B cell (primary cell): ENCODE measurements at regions not wholly inside any gene's neighbourhood (a gene's known extent, or its start where the extent isn't known, plus 50 kb on each side); places are given as distances from the start of the nearest gene placed in this dataset.

Source experiments
- ATAC-seq: fragments of 200-7000 bp; cut with Tn5 transposase; one replicate; pipeline ENCODE4 v1.10.0; 2021; ENCODE audit warnings: low read depth, mild to moderate bottlenecking, moderate number of reproducible peaks, moderate library complexity
- CTCF ChIA-PET: fragments of 350-600 bp; sonication (Branson Sonifier 250); formaldehyde crosslinking; loops from one replicate; lab custom pipeline; 2021; ENCODE audit warnings: antibody characterized with exemption, inconsistent platforms; lab: Charles Lee
- POLR2A ChIA-PET: fragments of 350-600 bp; sonication (Branson Sonifier 250); formaldehyde crosslinking; loops from one replicate; lab custom pipeline; 2021; ENCODE audit warnings: antibody characterized with exemption; lab: Charles Lee
- DNase-seq: peaks from one replicate; pipeline ENCODE4 v3.0.0; 2013
- H2AFZ ChIP-seq: 2 replicates; pipeline ENCODE4 v1.6.1; 2012; ENCODE audit warnings: mild to moderate bottlenecking, low read depth, low read length; ENCODE audit not compliant: insufficient read depth, poor library complexity, severe bottlenecking
- H3K27ac ChIP-seq, 2 donors: 1 replicate in 1 of 2; 2 replicates in 1 of 2; pipeline ENCODE4 v1.5.1; 2012 to 2013; ENCODE audit warnings: low read length in 2 of 2, mild to moderate bottlenecking in 2 of 2, moderate library complexity in 1 of 2
- H3K27me3 ChIP-seq, 4 experiments: fragments of 200-600 bp in 1 of 4; sonication (generic) in 1 of 4; replicated peaks in 1 of 4; 1 replicate in 2 of 4; 2 replicates in 2 of 4; pipeline versions ENCODE4 v1.6.1 to v1.7.0; 2013 to 2016; ENCODE audit warnings: low read length in 3 of 4, mild to moderate bottlenecking in 2 of 4, mixed read lengths in 1 of 4, moderate library complexity in 1 of 4; ENCODE audit not compliant: insufficient read depth in 4 of 4, control insufficient read depth in 3 of 4; ENCODE audit errors: control extremely low read depth in 1 of 4
- H3K36me3 ChIP-seq, 2 experiments: replicated peaks in 1 of 2; 1 replicate in 1 of 2; 2 replicates in 1 of 2; pipeline versions ENCODE4 v1.6.1 to v1.7.1; 2013; ENCODE audit warnings: low read length in 1 of 2; ENCODE audit not compliant: insufficient read depth in 2 of 2, control insufficient read depth in 1 of 2; ENCODE audit errors: control extremely low read depth in 1 of 2, extremely low read depth in 1 of 2
- H3K4me1 ChIP-seq, 2 donors: fragments of 200-600 bp in 1 of 2; sonication (generic) in 1 of 2; 1 replicate in 1 of 2; 2 replicates in 1 of 2; pipeline versions ENCODE4 v1.5.1 to v1.6.1; 2013 to 2017; ENCODE audit warnings: low read length in 2 of 2; ENCODE audit not compliant: control insufficient read depth in 2 of 2, insufficient read depth in 2 of 2
- H3K4me2 ChIP-seq: replicated peaks from 2 replicates; pipeline ENCODE3; 2012; ENCODE audit warnings: mild to moderate bottlenecking, low read depth, low read length; ENCODE audit not compliant: poor library complexity, severe bottlenecking
- H3K4me3 ChIP-seq, 5 experiments: fragments of 200-600 bp in 1 of 5; sonication (generic) in 1 of 5; 1 replicate in 3 of 5; 2 replicates in 2 of 5; pipeline versions ENCODE4 v1.5.1 to v1.7.0; 2011 to 2016; ENCODE audit warnings: low read length in 4 of 5, mild to moderate bottlenecking in 4 of 5, low read depth in 2 of 5, control low read depth in 1 of 5, moderate library complexity in 1 of 5; ENCODE audit not compliant: insufficient read depth in 1 of 5; ENCODE audit errors: control extremely low read depth in 1 of 5, extremely low read depth in 1 of 5
- H3K79me2 ChIP-seq: fragments of 200-600 bp; sonication (generic); one replicate; pipeline ENCODE4 v1.6.0; 2016; ENCODE audit warnings: low read length; ENCODE audit not compliant: control insufficient read depth, insufficient read depth
- H3K9ac ChIP-seq: fragments of 200-600 bp; sonication (generic); 2 replicates; pipeline ENCODE4 v1.6.1; 2017; ENCODE audit warnings: mild to moderate bottlenecking, low read length, moderate library complexity
- H3K9me3 ChIP-seq, 3 donors: one replicate each; pipeline versions ENCODE4 v1.6.1 to v1.7.1; 2013; ENCODE audit warnings: low read length in 2 of 3; ENCODE audit not compliant: control insufficient read depth in 2 of 3, insufficient read depth in 1 of 3; ENCODE audit errors: control extremely low read depth in 1 of 3
- H4K20me1 ChIP-seq: 2 replicates; pipeline ENCODE4 v1.6.0; 2012; ENCODE audit warnings: mild to moderate bottlenecking, low read length; ENCODE audit not compliant: insufficient read depth, control insufficient read depth, poor library complexity, severe bottlenecking
- H3K27ac Mint-ChIP-seq: one replicate; pipeline ENCODE4 v1.8.0; 2021; ENCODE audit warnings: mixed read lengths
- H3K27me3 Mint-ChIP-seq: one replicate; pipeline ENCODE4 v1.8.0; 2021; ENCODE audit warnings: mixed read lengths
- H3K4me1 Mint-ChIP-seq: one replicate; pipeline ENCODE4 v1.8.0; 2021; ENCODE audit warnings: mixed read lengths
- H3K4me3 Mint-ChIP-seq: one replicate; pipeline ENCODE4 v1.8.0; 2021; ENCODE audit warnings: mixed read lengths
- H3K9me3 Mint-ChIP-seq: one replicate; pipeline ENCODE4 v1.8.0; 2022; ENCODE audit warnings: mixed read lengths; ENCODE audit not compliant: insufficient read depth
- CTCF ChIP-seq: fragments of 200-600 bp; IDR thresholded peaks from one replicate; pipeline ENCODE4 v1.8.0; 2022; ENCODE audit warnings: antibody characterized with exemption, mild to moderate bottlenecking
- EZH2 ChIP-seq: IDR thresholded peaks from 2 replicates; pipeline ENCODE4 v1.6.1; 2012; ENCODE audit warnings: borderline replicate concordance, low read depth, mild to moderate bottlenecking, moderate library complexity, low read length; ENCODE audit not compliant: insufficient read depth, poor library complexity, severe bottlenecking
- WGBS: methylation state at CpG from one replicate; pipeline ENCODE4 v1.1.5; 2013; ENCODE audit warnings: missing lambda C conversion rate; ENCODE audit not compliant: insufficient coverage; 5-methylcytosine and 5-hydroxymethylcytosine counted together
- intact Hi-C: fragments of 100-400 bp; cut with micrococcal nuclease; formaldehyde crosslinking; loops from one replicate; pipeline ENCODE4 v1.10.0; 2022

GRCh38 chr22:44605486-44605885 lies 96.5 kb upstream of the PRR5 start:
- no peaks in the 10 kb centered on the region for H3K4me1 Mint-ChIP-seq
- Histone ChIP-seq H3K27ac (no peak overlapping the region), H3K27me3 (peaks cover 0 to 16% (median 0%) of the 10 kb centered on the region in 4 experiments), H3K36me3 (no peaks in the 10 kb centered on the region), H3K9me3 (peaks cover 0 to 15% (median 0%) of the 10 kb centered on the region in 3 donors), H4K20me1 (no peaks in the 10 kb centered on the region), H3K4me2 (no peak overlapping the region), H3K9ac (no peak overlapping the region), H3K4me3 (no peak overlapping the region), H3K79me2 (no peaks in the 10 kb centered on the region), H2AFZ (no peak overlapping the region), H3K4me1 (no peaks in the 10 kb centered on the region)
- intact Hi-C loops, result no loop called here
- no peak for DNase-seq
- no peak overlapping the region for H3K4me3 Mint-ChIP-seq
- CTCF ChIA-PET, result no interaction called here
- POLR2A ChIA-PET, result no interaction called here
- ATAC-seq, result no peak
- 63% methylated on average over 5 of the region's 9 CpGs for WGBS
- peaks cover 3% of the 10 kb centered on the region for H3K9me3 Mint-ChIP-seq
- TF ChIP-seq EZH2 (no peak), CTCF (no peak)
- no peak overlapping the region for H3K27ac Mint-ChIP-seq
- H3K27me3 Mint-ChIP-seq, result peaks cover 25% of the 10 kb centered on the region

DNA sequence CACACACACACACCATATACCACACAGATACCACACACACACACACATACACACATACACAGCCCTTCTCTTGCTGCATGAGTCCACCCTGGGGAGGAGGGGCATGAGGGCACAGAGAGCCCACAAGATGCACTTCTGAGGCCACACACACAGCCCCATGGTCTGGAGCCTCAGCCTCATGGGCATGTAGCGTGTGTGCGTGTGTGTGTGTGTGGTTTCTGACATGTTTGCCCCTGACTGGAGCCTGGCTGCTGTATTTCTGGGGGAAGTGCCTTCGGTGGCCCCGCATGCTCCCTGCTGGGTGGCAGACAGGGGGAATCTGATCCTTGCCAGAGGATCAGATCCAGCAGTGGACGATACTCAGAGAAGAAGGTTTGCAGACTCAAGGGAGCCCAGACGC lies 97.0 kb upstream of the PRR5 start:
- Histone ChIP-seq H3K79me2 (no peaks in the 10 kb centered on the region), H3K27me3 (peaks cover 0 to 16% (median 0%) of the 10 kb centered on the region in 4 experiments), H3K9me3 (peaks cover 0 to 14% (median 0%) of the 10 kb centered on the region in 3 donors), H3K4me2 (no peak overlapping the region), H3K9ac (no peak overlapping the region), H2AFZ (no peak overlapping the region), H3K27ac (no peak overlapping the region), H4K20me1 (no peaks in the 10 kb centered on the region), H3K36me3 (no peaks in the 10 kb centered on the region), H3K4me3 (no peak overlapping the region), H3K4me1 (no peaks in the 10 kb centered on the region)
- whole genome bisulfite sequencing, result 85% methylated on average over 6 of the region's 6 CpGs
- ChIA-PET POLR2A (no interaction called here), CTCF (no interaction called here)
- Mint-ChIP-seq H3K9me3 (no peaks in the 10 kb centered on the region), H3K27ac (no peak overlapping the region), H3K27me3 (peaks cover 25% of the 10 kb centered on the region), H3K4me1 (no peaks in the 10 kb centered on the region), H3K4me3 (no peak overlapping the region)
- intact Hi-C loops, result no loop called here
- TF ChIP-seq CTCF (no peak), EZH2 (no peak)
- DNase-seq (no peak), ATAC-seq (no peak)
